K562 (cell line): ENCODE measurements at regions not wholly inside any gene's neighbourhood (a gene's known extent, or its start where the extent isn't known, plus 50 kb on each side); places are given as distances from the start of the nearest gene placed in this dataset.
A peak's percentile ranks its signal among the peaks of the same experiment; 100 is the strongest.

Experiments
- ATAC-seq: fragments of 200-7000 bp; cut with Tn5 transposase; 3 replicates; pipeline ENCODE4 v1.9.1; 2020; ENCODE audit warnings: moderate library complexity
- BruUV-seq: library from RNA; stranded (reverse); fragments of 400-500 nt; replicated peaks from 2 replicates; lab custom pipeline; 2021; lab: Mats Ljungman, UMichigan
- CTCF ChIA-PET: fragments of 300-600 bp; formaldehyde crosslinking; extraction: SDS; loops from one replicate; lab custom pipeline; 2021; ENCODE audit warnings: low intra/inter-chr PET ratio; lab: Yijun Ruan, JAX
- POLR2A ChIA-PET: fragments of 300-600, 350-650 bp; sonication (Branson Sonifier 250); formaldehyde crosslinking; extraction: SDS; loops from one replicate; lab custom pipeline; 2021; ENCODE audit warnings: antibody characterized with exemption, inconsistent platforms; lab: Yijun Ruan, JAX
- DNase-seq, 4 experiments: peaks; one replicate each; pipeline versions ENCODE4 v3.0.0 to v3.0.0-alpha.2; 2011 to 2018; ENCODE audit warnings: low spot score in 3 of 4, mixed read lengths in 3 of 4; ENCODE audit errors: extremely low read depth in 1 of 4
- FAIRE-seq: peaks from 2 replicates; lab custom pipeline; 2011; peaks lifted over from hg19 to GRCh38; lab: Jason Lieb, UNC
- H2AFZ ChIP-seq: 2 replicates; pipeline ENCODE4 v1.6.0; 2011; ENCODE audit warnings: low read depth, low read length, control low read depth, inconsistent platforms
- H3K27ac ChIP-seq: fragments of 200-600 bp; 3 replicates; pipeline ENCODE4 v1.8.0; 2011; ENCODE audit warnings: low read depth, mild to moderate bottlenecking, control low read depth, inconsistent platforms, low read length, moderate library complexity, mixed read lengths; ENCODE audit errors: extremely low read depth
- H3K27me3 ChIP-seq, 2 experiments: fragments of 300-600 bp in 1 of 2; 2 replicates in 1 of 2; 3 replicates in 1 of 2; pipeline versions ENCODE4 v1.6.0 to v1.8.0; 2011; ENCODE audit warnings: inconsistent platforms in 2 of 2, low read length in 2 of 2, mild to moderate bottlenecking in 1 of 2, mixed read lengths in 1 of 2, moderate library complexity in 1 of 2; ENCODE audit not compliant: control insufficient read depth in 2 of 2, insufficient read depth in 2 of 2
- H3K36me3 ChIP-seq: fragments of 300-600 bp; 3 replicates; pipeline ENCODE4 v1.8.0; 2011; ENCODE audit warnings: mild to moderate bottlenecking, low read length, inconsistent platforms; ENCODE audit not compliant: control insufficient read depth, insufficient read depth
- H3K4me1 ChIP-seq, 2 experiments: fragments of 200-600 bp in 1 of 2; replicated peaks in 1 of 2; 2 replicates in 1 of 2; 3 replicates in 1 of 2; pipeline versions ENCODE4 v1.5.1 to v1.8.0; 2011; ENCODE audit warnings: inconsistent platforms in 2 of 2, low read length in 2 of 2, mild to moderate bottlenecking in 1 of 2, mixed read lengths in 1 of 2, moderate library complexity in 1 of 2; ENCODE audit not compliant: control insufficient read depth in 2 of 2, insufficient read depth in 2 of 2
- H3K4me2 ChIP-seq: 2 replicates; pipeline ENCODE4 v1.6.1; 2011; ENCODE audit warnings: low read length, control low read depth, inconsistent platforms, mixed read lengths; ENCODE audit not compliant: insufficient read depth
- H3K4me3 ChIP-seq: fragments of 200-600 bp; sonication (generic), shearing (Covaris generic); 2 replicates; pipeline ENCODE4 v1.5.1; 2016; ENCODE audit warnings: control low read depth, inconsistent platforms
- H3K79me2 ChIP-seq: fragments of 200-600 bp; 3 replicates; pipeline ENCODE4 v1.8.0; 2011; ENCODE audit warnings: low read length, inconsistent platforms; ENCODE audit not compliant: control insufficient read depth, insufficient read depth
- H3K9ac ChIP-seq, 2 experiments: 2 replicates each; pipeline versions ENCODE4 v1.6.0 to v1.6.1; 2011; ENCODE audit warnings: low read depth in 2 of 2, low read length in 2 of 2, control low read depth in 1 of 2, inconsistent platforms in 1 of 2, mild to moderate bottlenecking in 1 of 2, mixed read lengths in 1 of 2; ENCODE audit not compliant: insufficient read depth in 1 of 2
- H3K9me1 ChIP-seq: one replicate; pipeline ENCODE4 v1.6.0; 2011; ENCODE audit warnings: inconsistent platforms, mild to moderate bottlenecking, low read length, moderate library complexity; ENCODE audit not compliant: control insufficient read depth, insufficient read depth
- H3K9me3 ChIP-seq: replicated peaks from 2 replicates; pipeline ENCODE4 v1.5.1; 2011; ENCODE audit warnings: low read depth, low read length, inconsistent platforms; ENCODE audit not compliant: control insufficient read depth, insufficient read depth
- H4K20me1 ChIP-seq: replicated peaks from 2 replicates; pipeline ENCODE4 v1.6.1; 2011; ENCODE audit warnings: low read length, inconsistent platforms, mixed read lengths; ENCODE audit not compliant: control insufficient read depth, insufficient read depth
- CBX8 ChIP-seq: fragments of 200-600 bp; sonication (generic); IDR thresholded peaks from 2 replicates; pipeline ENCODE4 v1.6.1; 2012; ENCODE audit warnings: borderline replicate concordance, mixed run types, low read depth, mild to moderate bottlenecking, moderate library complexity, mixed read lengths, low read length, control low read depth, inconsistent platforms; ENCODE audit not compliant: poor library complexity, severe bottlenecking; ENCODE audit errors: extremely low read depth
- CEBPB ChIP-seq: fragments of 450-650 bp; IDR thresholded peaks from 2 replicates; pipeline ENCODE4 v1.6.1; 2016; ENCODE audit warnings: missing genetic modification characterization, missing compliant biosample characterization
- CEBPG ChIP-seq, 3 experiments: fragments of 200-800 bp in 1 of 3; sonication (Bioruptor generic) in 1 of 3; sonication (generic) in 1 of 3; formaldehyde crosslinking in 1 of 3; IDR thresholded peaks in 2 of 3; conservative IDR thresholded peaks in 1 of 3; 2 replicates each; pipeline versions ENCODE4 v1.6.1 to v1.8.0; 2016 to 2022; ENCODE audit warnings: missing compliant biosample characterization in 2 of 3, missing genetic modification characterization in 2 of 3, mild to moderate bottlenecking in 1 of 3, missing genetic modification reagents in 1 of 3
- CEBPZ ChIP-seq: fragments of 150-350 bp; IDR thresholded peaks from 2 replicates; pipeline ENCODE4 v1.6.1; 2014; ENCODE audit warnings: low read depth, mild to moderate bottlenecking, low read length, borderline replicate concordance
- CREM ChIP-seq: IDR thresholded peaks from 2 replicates; pipeline ENCODE4 v1.6.1; 2014; ENCODE audit warnings: antibody characterized with exemption, low read depth
- HNRNPL ChIP-seq: fragments of 200-400 bp; formaldehyde crosslinking; IDR thresholded peaks from 2 replicates; pipeline ENCODE4 v1.6.1; 2017; ENCODE audit warnings: low read depth, mild to moderate bottlenecking, low read length
- IRF9 ChIP-seq: fragments of 450-650 bp; IDR thresholded peaks from 2 replicates; pipeline ENCODE4 v1.6.1; 2016; ENCODE audit warnings: missing biosample characterization, missing genetic modification characterization
- MAFG ChIP-seq: fragments of 450-650 bp; conservative IDR thresholded peaks from 2 replicates; pipeline ENCODE4 v1.6.1; 2016; ENCODE audit warnings: missing genetic modification characterization, missing compliant biosample characterization
- SAFB ChIP-seq: fragments of 200-400 bp; formaldehyde crosslinking; IDR thresholded peaks from 2 replicates; pipeline ENCODE4 v1.6.1; 2017; ENCODE audit warnings: low read depth, low read length, borderline replicate concordance
- SRSF1 ChIP-seq: fragments of 200-400 bp; formaldehyde crosslinking; IDR thresholded peaks from 2 replicates; pipeline ENCODE4 v1.6.1; 2017; ENCODE audit warnings: mild to moderate bottlenecking, low read depth, low read length, moderate library complexity
- SUPT5H ChIP-seq: fragments of 450-650 bp; IDR thresholded peaks from 2 replicates; pipeline ENCODE4 v1.6.1; 2016
- ZNF316 ChIP-seq: fragments of 450-650 bp; IDR thresholded peaks from 2 replicates; pipeline ENCODE4 v1.6.1; 2016
- ZNF444 ChIP-seq: fragments of 250-450 bp; sonication (Bioruptor Pico); IDR thresholded peaks from 2 replicates; pipeline ENCODE4 v1.4.0; 2020; ENCODE audit warnings: mild to moderate bottlenecking, moderate library complexity
- ZNF740 ChIP-seq, 3 experiments: fragments of 200-800 bp in 1 of 3; sonication (Bioruptor generic) in 1 of 3; sonication (generic) in 1 of 3; formaldehyde crosslinking in 1 of 3; IDR thresholded peaks; 2 replicates each; pipeline versions ENCODE4 v1.6.1 to v1.8.0; 2016 to 2022; ENCODE audit warnings: mild to moderate bottlenecking in 2 of 3, missing compliant biosample characterization in 2 of 3, missing genetic modification characterization in 2 of 3, missing genetic modification reagents in 1 of 3
- WGBS: fragments of 100-300 bp; shearing (Covaris generic); methylation state at CpG from one replicate; pipeline ENCODE4 v1.1.6; 2016; ENCODE audit warnings: low coverage, mixed read lengths; ENCODE audit not compliant: insufficient coverage; ENCODE audit errors: missing lambda C conversion rate; 5-methylcytosine and 5-hydroxymethylcytosine counted together
- in situ Hi-C: fragments of 300-500 bp; cut with MboI; formaldehyde crosslinking; loops from 4 replicates; pipeline ENCODE4 v1.15.0; 2018; ENCODE audit warnings: inconsistent platforms, mixed read lengths
- intact Hi-C: fragments of 100-400 bp; cut with micrococcal nuclease; formaldehyde crosslinking; loops from 2 replicates; pipeline ENCODE4 v1.14.2; 2022

- ChIA-PET CTCF (no interaction called here), POLR2A (no interaction called here)
- Histone ChIP-seq H3K9ac (no peak overlapping the region), H3K4me1 (no peaks in the 10 kb centered on the region), H3K9me1 (no peaks in the 10 kb centered on the region), H3K9me3 (no peaks in the 10 kb centered on the region), H3K27me3 (no peaks in the 10 kb centered on the region), H3K4me2 (no peak overlapping the region), H2AFZ (no peak overlapping the region), H3K79me2 (no peaks in the 10 kb centered on the region), H3K4me3 (no peak overlapping the region), H3K27ac (no peak overlapping the region), H3K36me3 (no peaks in the 10 kb centered on the region), H4K20me1 (no peaks in the 10 kb centered on the region)
- DNase-seq = no peak
- intact Hi-C loops = no loop called here
- in situ Hi-C loops = no loop called here
- no TSS peak for BruUV-seq
- no peak for ATAC-seq
- FAIRE-seq = no peak
- WGBS = 1% methylated on average over 5 of the region's 5 CpGs
- no peak for TF ChIP-seq CBX8
- TF ChIP-seq IRF9 (tag) = 0 out of 2 replicates have a peak, but pooled peaks have one; percentile 38
- TF ChIP-seq CEBPZ = no peak
- TF ChIP-seq CREM = no peak
- no peak for TF ChIP-seq SUPT5H
- no peak for TF ChIP-seq HNRNPL
- TF ChIP-seq SAFB = no peak
- TF ChIP-seq MAFG (tag) = no peak
- no peak for TF ChIP-seq ZNF444
- no peak for TF ChIP-seq ZNF316
- peak; percentile 93 for TF ChIP-seq CEBPB
- TF ChIP-seq CEBPG (CRISPR knock-in tag; IDR thresholded peaks at IDR 0.05) = no peak
- TF ChIP-seq CEBPG (tag; conservative IDR thresholded peaks at IDR 0.05 in 1 of 2, IDR thresholded peaks at IDR 0.05 in 1 of 2) = peak; percentile 52 to 98; a peak in 3 of 4 replicates
- no peak for TF ChIP-seq SRSF1
- no peak for TF ChIP-seq ZNF740 (CRISPR knock-in tag; IDR thresholded peaks at IDR 0.05)
- no peak for TF ChIP-seq ZNF740 (tag; IDR thresholded peaks at IDR 0.05)
Measured at GRCh38 chr5:52073993-52074689, 690.9 kb downstream of the ISL1 start.
